HFFc6 (cell line): ENCODE measurements at regions not wholly inside any gene's neighbourhood (a gene's known extent, or its start where the extent isn't known, plus 50 kb on each side); places are given as distances from the start of the nearest gene placed in this dataset.

Experiments used
- DNase-seq: peaks from one replicate; pipeline ENCODE4 v3.0.0-alpha.2; 2018
- H3K27ac Mint-ChIP-seq: 2 replicates; pipeline ENCODE4 v1.8.0; 2020; ENCODE audit warnings: mild to moderate bottlenecking, mixed read lengths
- H3K27me3 Mint-ChIP-seq: 2 replicates; pipeline ENCODE4 v1.8.0; 2021; ENCODE audit warnings: mild to moderate bottlenecking, moderate library complexity, mixed read lengths; ENCODE audit not compliant: insufficient read depth
- H3K36me3 Mint-ChIP-seq: 2 replicates; pipeline ENCODE4 v1.8.0; 2021; ENCODE audit warnings: low read depth, mixed read lengths
- H3K4me1 Mint-ChIP-seq: 2 replicates; pipeline ENCODE4 v1.8.0; 2020; ENCODE audit warnings: low read depth, mixed read lengths
- H3K4me3 Mint-ChIP-seq: 2 replicates; pipeline ENCODE4 v1.8.0; 2020; ENCODE audit warnings: mild to moderate bottlenecking, moderate library complexity, mixed read lengths
- H3K9me3 Mint-ChIP-seq: 2 replicates; pipeline ENCODE4 v1.8.0; 2020; ENCODE audit warnings: mild to moderate bottlenecking, mixed read lengths
- TF ChIP-seq, protein P1 (sequence below): fragments of 200-600 bp; sonication (generic); IDR thresholded peaks from 2 replicates; pipeline ENCODE4 v1.5.0; 2021; ENCODE audit warnings: antibody characterized with exemption, mild to moderate bottlenecking

DNA sequence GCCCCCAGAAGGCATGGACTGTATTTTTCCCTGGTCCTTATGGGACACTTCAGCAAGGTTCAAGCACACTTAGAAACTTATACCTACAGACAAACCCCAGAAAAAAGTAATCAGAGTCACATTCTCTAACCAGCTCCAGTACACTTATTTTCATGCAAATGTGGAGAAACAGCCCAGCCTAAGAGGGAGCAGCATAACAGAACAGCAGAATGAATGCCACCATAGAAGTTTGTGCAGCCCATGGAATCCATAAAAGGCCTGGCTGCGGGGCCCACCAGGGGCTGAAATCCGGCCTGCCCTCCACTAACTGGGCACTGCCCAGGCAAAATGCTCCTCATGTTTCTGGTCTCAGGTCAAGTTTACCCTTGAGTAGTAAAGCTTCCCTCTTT, 60.4 kb upstream of the ATP1A1 start:
- no peak overlapping the region for H3K4me3 Mint-ChIP-seq
- no peaks in the 10 kb centered on the region for H3K9me3 Mint-ChIP-seq
- H3K36me3 Mint-ChIP-seq = no peaks in the 10 kb centered on the region
- no peak for DNase-seq
- TF ChIP-seq, protein P1, sequence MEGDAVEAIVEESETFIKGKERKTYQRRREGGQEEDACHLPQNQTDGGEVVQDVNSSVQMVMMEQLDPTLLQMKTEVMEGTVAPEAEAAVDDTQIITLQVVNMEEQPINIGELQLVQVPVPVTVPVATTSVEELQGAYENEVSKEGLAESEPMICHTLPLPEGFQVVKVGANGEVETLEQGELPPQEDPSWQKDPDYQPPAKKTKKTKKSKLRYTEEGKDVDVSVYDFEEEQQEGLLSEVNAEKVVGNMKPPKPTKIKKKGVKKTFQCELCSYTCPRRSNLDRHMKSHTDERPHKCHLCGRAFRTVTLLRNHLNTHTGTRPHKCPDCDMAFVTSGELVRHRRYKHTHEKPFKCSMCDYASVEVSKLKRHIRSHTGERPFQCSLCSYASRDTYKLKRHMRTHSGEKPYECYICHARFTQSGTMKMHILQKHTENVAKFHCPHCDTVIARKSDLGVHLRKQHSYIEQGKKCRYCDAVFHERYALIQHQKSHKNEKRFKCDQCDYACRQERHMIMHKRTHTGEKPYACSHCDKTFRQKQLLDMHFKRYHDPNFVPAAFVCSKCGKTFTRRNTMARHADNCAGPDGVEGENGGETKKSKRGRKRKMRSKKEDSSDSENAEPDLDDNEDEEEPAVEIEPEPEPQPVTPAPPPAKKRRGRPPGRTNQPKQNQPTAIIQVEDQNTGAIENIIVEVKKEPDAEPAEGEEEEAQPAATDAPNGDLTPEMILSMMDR = no peak
- no peak overlapping the region for H3K27ac Mint-ChIP-seq
- H3K4me1 Mint-ChIP-seq = no peaks in the 10 kb centered on the region
- peaks cover 12% of the 10 kb centered on the region for H3K27me3 Mint-ChIP-seq

DNA sequence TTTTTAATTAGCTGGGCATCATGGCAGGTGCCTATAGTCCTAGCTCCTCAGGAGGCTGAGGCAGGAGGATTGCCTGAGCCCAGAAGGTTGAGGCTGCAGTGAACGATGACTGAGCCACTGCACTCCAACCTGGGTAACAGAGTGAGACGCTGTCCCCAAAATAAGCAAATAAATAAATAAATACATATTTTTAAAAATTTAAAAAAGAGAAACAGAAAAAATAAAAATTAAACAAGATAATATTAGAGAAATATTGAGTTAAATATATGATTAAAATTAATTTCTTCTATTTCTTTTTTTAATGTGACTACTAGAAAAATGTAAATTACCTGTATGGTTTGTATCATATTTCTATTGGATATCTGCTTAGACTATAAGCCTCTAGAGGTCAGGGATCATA, 59.3 kb upstream of the ATP1A1 start:
- Mint-ChIP-seq H3K9me3 (no peaks in the 10 kb centered on the region), H3K27me3 (peaks cover 14% of the 10 kb centered on the region), H3K27ac (no peak overlapping the region), H3K4me1 (no peaks in the 10 kb centered on the region), H3K36me3 (no peaks in the 10 kb centered on the region), H3K4me3 (no peak overlapping the region)
- DNase-seq = no peak
- TF ChIP-seq, protein P1 = no peak

DNA sequence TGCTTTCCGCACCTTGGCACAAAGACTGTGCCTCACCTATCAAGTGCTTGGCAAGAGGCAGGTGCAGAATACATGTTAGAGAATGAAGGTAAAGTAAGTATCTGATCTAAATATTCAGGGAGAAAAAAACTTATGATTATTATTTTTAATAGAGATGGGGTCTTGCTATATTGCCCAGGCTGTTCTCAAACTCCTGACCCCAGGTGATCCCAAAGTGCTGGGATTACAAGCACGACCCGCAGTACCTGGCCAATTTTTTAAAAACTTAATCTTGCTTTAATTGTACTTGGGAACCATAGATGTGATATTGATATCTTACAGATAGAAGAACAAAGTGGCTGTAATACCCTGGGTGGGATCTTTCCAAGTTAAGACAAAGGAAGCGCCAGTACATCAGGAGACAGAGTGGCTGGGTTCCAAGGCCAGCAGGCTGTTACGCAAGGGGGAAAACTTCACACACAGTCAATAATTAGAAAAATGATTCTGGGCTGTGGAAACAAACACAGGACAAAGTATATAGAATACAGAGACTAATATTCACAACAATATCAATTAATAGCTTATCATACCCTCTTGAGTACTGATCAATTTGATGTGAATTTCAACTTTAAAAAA, 58.6 kb upstream of the ATP1A1 start:
- Mint-ChIP-seq H3K4me1 (no peaks in the 10 kb centered on the region), H3K4me3 (no peak overlapping the region), H3K27ac (no peak overlapping the region), H3K36me3 (no peaks in the 10 kb centered on the region), H3K9me3 (no peaks in the 10 kb centered on the region), H3K27me3 (peaks cover 14% of the 10 kb centered on the region)
- no peak for DNase-seq
- TF ChIP-seq, protein P1 = no peak

DNA sequence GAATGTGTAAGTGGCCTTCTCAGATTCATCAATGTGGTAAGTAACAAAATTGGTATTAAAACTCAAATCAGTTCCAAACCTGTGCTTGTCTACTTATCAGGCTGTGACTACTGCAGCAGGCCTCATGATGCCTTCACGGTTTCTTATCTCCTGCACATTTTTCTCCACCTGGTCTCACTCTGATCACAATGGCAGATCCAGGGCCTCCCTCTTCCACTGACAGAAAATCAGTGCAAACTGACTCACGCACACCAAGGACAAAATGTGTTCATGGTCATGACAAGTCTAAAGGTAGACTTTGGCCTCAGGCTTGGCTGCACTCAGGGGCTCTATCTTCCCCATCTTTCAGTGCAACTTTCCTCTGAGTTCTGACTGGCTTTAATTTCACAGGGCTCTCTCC, 56.7 kb upstream of the ATP1A1 start:
- Mint-ChIP-seq H3K27ac (no peak overlapping the region), H3K27me3 (peaks cover 12% of the 10 kb centered on the region), H3K36me3 (no peaks in the 10 kb centered on the region), H3K4me1 (no peaks in the 10 kb centered on the region), H3K9me3 (no peaks in the 10 kb centered on the region), H3K4me3 (no peak overlapping the region)
- TF ChIP-seq, protein P1 = no peak
- DNase-seq = no peak

DNA sequence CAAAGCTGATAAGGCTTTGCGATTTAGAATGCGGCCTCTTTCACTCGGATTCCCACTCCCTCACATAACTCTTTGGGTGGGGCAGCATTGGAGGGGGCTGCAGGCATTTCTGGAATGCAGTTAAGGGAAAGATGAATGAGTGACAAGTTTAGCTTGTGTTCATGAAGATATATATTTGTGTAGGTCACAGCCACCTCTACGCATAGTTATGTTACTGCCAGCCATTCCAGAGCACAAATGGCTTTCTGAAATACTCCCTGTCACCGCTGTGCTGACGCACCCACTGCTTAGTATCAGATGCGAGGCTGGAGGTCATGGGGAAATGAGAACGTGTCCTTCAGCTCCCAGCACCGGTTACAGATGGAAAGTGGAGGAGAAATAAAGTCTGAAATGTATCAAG, 54.1 kb upstream of the ATP1A1 start:
- peaks cover 18% of the 10 kb centered on the region for H3K27me3 Mint-ChIP-seq
- H3K9me3 Mint-ChIP-seq = no peaks in the 10 kb centered on the region
- H3K27ac Mint-ChIP-seq = no peak overlapping the region
- no peak for DNase-seq
- H3K4me3 Mint-ChIP-seq = no peak overlapping the region
- no peaks in the 10 kb centered on the region for H3K36me3 Mint-ChIP-seq
- no peaks in the 10 kb centered on the region for H3K4me1 Mint-ChIP-seq
- TF ChIP-seq, protein P1 = no peak

DNA sequence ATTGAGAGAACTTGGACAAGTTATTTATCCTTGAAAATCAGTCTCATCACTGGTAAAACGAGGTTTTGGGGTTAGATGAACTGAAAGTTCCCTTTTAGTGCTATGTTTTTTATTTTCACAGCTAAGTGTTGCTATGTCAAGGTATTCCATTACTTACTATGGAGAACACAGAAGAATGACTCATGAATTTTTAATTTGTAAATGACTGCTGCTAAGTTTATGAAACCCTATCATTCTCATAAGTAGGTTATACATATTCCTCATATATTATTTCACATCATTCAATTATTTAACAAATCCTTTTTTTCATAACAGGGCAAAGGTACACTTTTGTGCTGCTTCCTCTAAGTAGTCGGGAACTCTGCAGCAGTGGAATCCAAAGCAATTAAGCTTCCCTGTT, 52.2 kb upstream of the ATP1A1 start:
- H3K4me1 Mint-ChIP-seq = no peaks in the 10 kb centered on the region
- no peaks in the 10 kb centered on the region for H3K36me3 Mint-ChIP-seq
- DNase-seq = no peak
- H3K4me3 Mint-ChIP-seq = no peak overlapping the region
- TF ChIP-seq, protein P1 = no peak
- H3K27me3 Mint-ChIP-seq = peaks cover 13% of the 10 kb centered on the region
- H3K27ac Mint-ChIP-seq = no peak overlapping the region
- H3K9me3 Mint-ChIP-seq = no peaks in the 10 kb centered on the region
